GM12878 (cell line): ENCODE measurements at regions not wholly inside any gene's neighbourhood (a gene's known extent, or its start where the extent isn't known, plus 50 kb on each side); places are given as distances from the start of the nearest gene placed in this dataset.

Source experiments
- ATAC-seq: fragments of 200-7000 bp; cut with Tn5 transposase; 3 replicates; pipeline ENCODE4 v1.9.1; 2020; ENCODE audit warnings: mild to moderate bottlenecking, moderate library complexity
- BruUV-seq: library from RNA; stranded (reverse); fragments of 400-500 nt; replicated peaks from 2 replicates; lab custom pipeline; 2021; lab: Mats Ljungman, UMichigan
- CTCF ChIA-PET: fragments of 300-600 bp; sonication (Branson Sonifier 250); formaldehyde crosslinking; extraction: SDS; loops from one replicate; lab custom pipeline; 2021; ENCODE audit warnings: inconsistent platforms; lab: Yijun Ruan, JAX
- POLR2A ChIA-PET: fragments of 350-600 bp; formaldehyde crosslinking; extraction: SDS; loops from one replicate; lab custom pipeline; 2021; ENCODE audit warnings: inconsistent platforms; lab: Charles Lee
- RAD21 ChIA-PET: fragments of 300-600 bp; sonication (Branson Sonifier 250); formaldehyde crosslinking; loops from one replicate; lab custom pipeline; 2023; ENCODE audit warnings: antibody characterized with exemption; ENCODE audit not compliant: unreplicated experiment; lab: Charles Lee
- SMC1A ChIA-PET: fragments of 300-600 bp; sonication (Branson Sonifier 250); formaldehyde crosslinking; loops from one replicate; lab custom pipeline; 2023; ENCODE audit not compliant: unreplicated experiment, uncharacterized antibody; lab: Charles Lee
- DNase-seq: peaks from one replicate; pipeline ENCODE4 v3.0.0-alpha.2; 2011; ENCODE audit warnings: low read depth, low spot score
- FAIRE-seq: peaks from 3 replicates; lab custom pipeline; 2011; peaks lifted over from hg19 to GRCh38; lab: Jason Lieb, UNC
- H2AFZ ChIP-seq: 2 replicates; pipeline ENCODE4 v1.6.0; 2011; ENCODE audit warnings: low read depth, low read length, control low read depth; ENCODE audit not compliant: control insufficient read depth
- H3K27ac ChIP-seq: 2 replicates; pipeline ENCODE4 v1.5.1; 2011; ENCODE audit warnings: control low read depth; ENCODE audit not compliant: control insufficient read depth, insufficient read depth
- H3K27me3 ChIP-seq, 2 experiments: replicated peaks in 1 of 2; 2 replicates each; pipeline versions ENCODE4 v1.6.0 to v1.6.1; 2011; ENCODE audit warnings: low read length in 1 of 2; ENCODE audit not compliant: control insufficient read depth in 2 of 2, insufficient read depth in 2 of 2
- H3K36me3 ChIP-seq, 2 experiments: 2 replicates each; pipeline ENCODE4 v1.5.1; 2011; ENCODE audit warnings: low read length in 1 of 2; ENCODE audit not compliant: control insufficient read depth in 2 of 2, insufficient read depth in 2 of 2
- H3K4me1 ChIP-seq: 2 replicates; pipeline ENCODE4 v1.6.1; 2011; ENCODE audit warnings: mild to moderate bottlenecking, low read length, moderate library complexity, mixed read lengths; ENCODE audit not compliant: control insufficient read depth, insufficient read depth
- H3K4me2 ChIP-seq: 2 replicates; pipeline ENCODE4 v1.6.0; 2011; ENCODE audit warnings: control low read depth; ENCODE audit not compliant: control insufficient read depth, insufficient read depth
- H3K4me3 ChIP-seq: fragments of 200-600 bp; sonication (generic); 2 replicates; pipeline ENCODE4 v1.5.1; 2016
- H3K79me2 ChIP-seq: 2 replicates; pipeline ENCODE4 v1.6.0; 2011; ENCODE audit warnings: low read length; ENCODE audit not compliant: control insufficient read depth, insufficient read depth
- H3K9ac ChIP-seq: 2 replicates; pipeline ENCODE4 v1.8.0; 2011; ENCODE audit warnings: low read length, control low read depth, mixed read lengths; ENCODE audit not compliant: control insufficient read depth, insufficient read depth
- H3K9me3 ChIP-seq: replicated peaks from 3 replicates; pipeline ENCODE4 v1.5.1; 2011; ENCODE audit warnings: mild to moderate bottlenecking, low read length; ENCODE audit not compliant: control insufficient read depth, insufficient read depth
- H4K20me1 ChIP-seq: 2 replicates; pipeline ENCODE4 v1.6.0; 2011; ENCODE audit not compliant: control insufficient read depth, insufficient read depth
- BRCA1 ChIP-seq: IDR thresholded peaks from 2 replicates; pipeline ENCODE4 v1.6.1; 2011; ENCODE audit warnings: low read depth, low read length, improper control_type of control experiment
- CBFB ChIP-seq: IDR thresholded peaks from 2 replicates; pipeline ENCODE4 v1.6.1; 2016; ENCODE audit warnings: antibody characterized with exemption, low read depth
- FOS ChIP-seq: IDR thresholded peaks from 3 replicates; pipeline ENCODE4 v1.6.1; 2011; ENCODE audit warnings: borderline replicate concordance; ENCODE audit not compliant: insufficient read length; ENCODE audit errors: extremely low read depth
- HDAC2 ChIP-seq: fragments of 200-600 bp; sonication (generic); IDR thresholded peaks from 2 replicates; pipeline ENCODE4 v1.6.1; 2017
- HDAC6 ChIP-seq: fragments of 200-600 bp; sonication (generic); IDR thresholded peaks from one replicate; pipeline ENCODE4 v1.8.0; 2017; ENCODE audit warnings: antibody characterized with exemption; ENCODE audit not compliant: unreplicated experiment
- KAT2A ChIP-seq: conservative IDR thresholded peaks from 2 replicates; pipeline ENCODE4 v1.6.1; 2011; ENCODE audit warnings: low read depth, low read length; ENCODE audit not compliant: control insufficient read depth
- MYB ChIP-seq: fragments of 150-350 bp; IDR thresholded peaks from 2 replicates; pipeline ENCODE4 v1.6.1; 2014; ENCODE audit warnings: mild to moderate bottlenecking, low read depth, low read length, borderline replicate concordance
- RFX5 ChIP-seq: IDR thresholded peaks from 2 replicates; pipeline ENCODE4 v1.6.1; 2011; ENCODE audit warnings: low read depth, low read length, improper control_type of control experiment
- RUNX3 ChIP-seq: IDR thresholded peaks from 2 replicates; pipeline ENCODE4 v1.6.1; 2012; ENCODE audit warnings: low read length, inconsistent platforms
- SPI1 ChIP-seq: IDR thresholded peaks from 2 replicates; pipeline ENCODE4 v1.6.1; 2011; ENCODE audit warnings: low read depth, mild to moderate bottlenecking, low read length, moderate library complexity, borderline replicate concordance; ENCODE audit not compliant: insufficient read depth
- SREBF2 ChIP-seq: IDR thresholded peaks from 2 replicates; pipeline ENCODE4 v1.6.1; 2012; ENCODE audit warnings: mild to moderate bottlenecking, low read length
- TBL1XR1 ChIP-seq: IDR thresholded peaks from 2 replicates; pipeline ENCODE4 v1.6.1; 2012; ENCODE audit warnings: low read depth, low read length, improper control_type of control experiment
- YY1 ChIP-seq: IDR thresholded peaks from 2 replicates; pipeline ENCODE4 v1.6.1; 2011; ENCODE audit warnings: low read depth, mild to moderate bottlenecking, low read length
- WGBS: methylation state at CpG from one replicate; pipeline ENCODE4 v1.1.6; 2016; ENCODE audit warnings: low lambda C conversion rate; ENCODE audit not compliant: insufficient replicate concordance, insufficient coverage; ENCODE audit errors: missing lambda C conversion rate; 5-methylcytosine and 5-hydroxymethylcytosine counted together
- in situ Hi-C: fragments of 300-500 bp; cut with MboI; formaldehyde crosslinking; loops from 9 replicates; pipeline ENCODE4 v1.14.3; 2018; ENCODE audit warnings: mixed read lengths
- intact Hi-C: fragments of 100-400 bp; cut with micrococcal nuclease; formaldehyde crosslinking; loops from one replicate; pipeline ENCODE4 v1.14.2; 2022; ENCODE audit not compliant: unreplicated experiment
- TF ChIP-seq, protein P1 (sequence below): fragments of 450-650 bp; IDR thresholded peaks from 2 replicates; pipeline ENCODE4 v1.6.1; 2016; ENCODE audit warnings: mild to moderate bottlenecking, moderate library complexity, borderline replicate concordance
- TF ChIP-seq, protein P2 (sequence below): fragments of 450-650 bp; IDR thresholded peaks from 2 replicates; pipeline ENCODE4 v1.6.1; 2016; ENCODE audit warnings: mild to moderate bottlenecking
- TF ChIP-seq, protein P3 (sequence below): IDR thresholded peaks from 2 replicates; pipeline ENCODE4 v1.6.1; 2012; ENCODE audit warnings: low read depth, low read length, improper control_type of control experiment
- TF ChIP-seq, protein P4 (sequence below): fragments of 450-650 bp; formaldehyde crosslinking; IDR thresholded peaks from 2 replicates; pipeline ENCODE4 v1.4.0; 2022; ENCODE audit warnings: mild to moderate bottlenecking, moderate library complexity

DNA sequence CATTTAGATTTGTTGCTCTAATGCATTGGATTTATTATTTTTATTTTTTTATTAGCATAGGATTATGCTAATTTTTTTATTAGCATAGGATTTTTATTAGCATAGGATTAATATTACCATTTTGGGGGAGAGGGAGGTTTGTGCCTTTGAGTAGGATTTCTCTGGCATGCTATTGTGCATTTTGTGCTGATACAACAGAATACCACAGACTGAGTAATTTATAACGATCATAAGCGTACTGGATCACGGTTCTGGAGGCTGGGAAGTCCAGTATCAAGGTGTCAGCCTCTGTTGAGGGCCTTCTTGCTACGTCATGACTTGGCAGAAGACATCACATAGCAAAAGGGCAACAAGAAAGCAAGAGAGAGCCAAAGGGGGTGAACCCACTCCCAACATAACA, 187.5 kb downstream of the XPNPEP1 start:
- H3K27ac ChIP-seq = no peak overlapping the region
- ChIA-PET SMC1A (no interaction called here), CTCF (no interaction called here), RAD21 (no interaction called here), POLR2A (no interaction called here)
- no peak overlapping the region for H3K4me3 ChIP-seq
- DNase-seq (no peak), FAIRE-seq (no peak), ATAC-seq (no peak)
- H3K9ac ChIP-seq = no peak overlapping the region
- H3K9me3 ChIP-seq = no peaks in the 10 kb centered on the region
- 1% methylated on average over 4 of the region's 4 CpGs for WGBS
- no peak overlapping the region for H3K4me2 ChIP-seq
- H4K20me1 ChIP-seq = no peaks in the 10 kb centered on the region
- H2AFZ ChIP-seq = no peak overlapping the region
- in situ Hi-C loops = no loop called here
- H3K36me3 ChIP-seq = no peaks in the 10 kb centered on the region
- no peaks in the 10 kb centered on the region for H3K27me3 ChIP-seq
- no peaks in the 10 kb centered on the region for H3K4me1 ChIP-seq
- intact Hi-C loops = no loop called here
- no peaks in the 10 kb centered on the region for H3K79me2 ChIP-seq
- no TSS peak for BruUV-seq
- TF ChIP-seq KAT2A (no peak), TBL1XR1 (no peak), FOS (no peak), SPI1 (no peak), MYB (no peak), RFX5 (no peak), HDAC2 (no peak), YY1 (no peak), BRCA1 (no peak), HDAC6 (no peak), RUNX3 (no peak), CBFB (no peak), SREBF2 (no peak)
- TF ChIP-seq, protein P1, sequence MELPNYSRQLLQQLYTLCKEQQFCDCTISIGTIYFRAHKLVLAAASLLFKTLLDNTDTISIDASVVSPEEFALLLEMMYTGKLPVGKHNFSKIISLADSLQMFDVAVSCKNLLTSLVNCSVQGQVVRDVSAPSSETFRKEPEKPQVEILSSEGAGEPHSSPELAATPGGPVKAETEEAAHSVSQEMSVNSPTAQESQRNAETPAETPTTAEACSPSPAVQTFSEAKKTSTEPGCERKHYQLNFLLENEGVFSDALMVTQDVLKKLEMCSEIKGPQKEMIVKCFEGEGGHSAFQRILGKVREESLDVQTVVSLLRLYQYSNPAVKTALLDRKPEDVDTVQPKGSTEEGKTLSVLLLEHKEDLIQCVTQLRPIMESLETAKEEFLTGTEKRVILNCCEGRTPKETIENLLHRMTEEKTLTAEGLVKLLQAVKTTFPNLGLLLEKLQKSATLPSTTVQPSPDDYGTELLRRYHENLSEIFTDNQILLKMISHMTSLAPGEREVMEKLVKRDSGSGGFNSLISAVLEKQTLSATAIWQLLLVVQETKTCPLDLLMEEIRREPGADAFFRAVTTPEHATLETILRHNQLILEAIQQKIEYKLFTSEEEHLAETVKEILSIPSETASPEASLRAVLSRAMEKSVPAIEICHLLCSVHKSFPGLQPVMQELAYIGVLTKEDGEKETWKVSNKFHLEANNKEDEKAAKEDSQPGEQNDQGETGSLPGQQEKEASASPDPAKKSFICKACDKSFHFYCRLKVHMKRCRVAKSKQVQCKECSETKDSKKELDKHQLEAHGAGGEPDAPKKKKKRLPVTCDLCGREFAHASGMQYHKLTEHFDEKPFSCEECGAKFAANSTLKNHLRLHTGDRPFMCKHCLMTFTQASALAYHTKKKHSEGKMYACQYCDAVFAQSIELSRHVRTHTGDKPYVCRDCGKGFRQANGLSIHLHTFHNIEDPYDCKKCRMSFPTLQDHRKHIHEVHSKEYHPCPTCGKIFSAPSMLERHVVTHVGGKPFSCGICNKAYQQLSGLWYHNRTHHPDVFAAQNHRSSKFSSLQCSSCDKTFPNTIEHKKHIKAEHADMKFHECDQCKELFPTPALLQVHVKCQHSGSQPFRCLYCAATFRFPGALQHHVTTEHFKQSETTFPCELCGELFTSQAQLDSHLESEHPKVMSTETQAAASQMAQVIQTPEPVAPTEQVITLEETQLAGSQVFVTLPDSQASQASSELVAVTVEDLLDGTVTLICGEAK = no peak
- TF ChIP-seq, protein P2, sequence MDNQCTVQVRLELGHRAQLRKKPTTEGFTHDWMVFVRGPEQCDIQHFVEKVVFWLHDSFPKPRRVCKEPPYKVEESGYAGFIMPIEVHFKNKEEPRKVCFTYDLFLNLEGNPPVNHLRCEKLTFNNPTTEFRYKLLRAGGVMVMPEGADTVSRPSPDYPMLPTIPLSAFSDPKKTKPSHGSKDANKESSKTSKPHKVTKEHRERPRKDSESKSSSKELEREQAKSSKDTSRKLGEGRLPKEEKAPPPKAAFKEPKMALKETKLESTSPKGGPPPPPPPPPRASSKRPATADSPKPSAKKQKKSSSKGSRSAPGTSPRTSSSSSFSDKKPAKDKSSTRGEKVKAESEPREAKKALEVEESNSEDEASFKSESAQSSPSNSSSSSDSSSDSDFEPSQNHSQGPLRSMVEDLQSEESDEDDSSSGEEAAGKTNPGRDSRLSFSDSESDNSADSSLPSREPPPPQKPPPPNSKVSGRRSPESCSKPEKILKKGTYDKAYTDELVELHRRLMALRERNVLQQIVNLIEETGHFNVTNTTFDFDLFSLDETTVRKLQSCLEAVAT = no peak
- TF ChIP-seq, protein P3, sequence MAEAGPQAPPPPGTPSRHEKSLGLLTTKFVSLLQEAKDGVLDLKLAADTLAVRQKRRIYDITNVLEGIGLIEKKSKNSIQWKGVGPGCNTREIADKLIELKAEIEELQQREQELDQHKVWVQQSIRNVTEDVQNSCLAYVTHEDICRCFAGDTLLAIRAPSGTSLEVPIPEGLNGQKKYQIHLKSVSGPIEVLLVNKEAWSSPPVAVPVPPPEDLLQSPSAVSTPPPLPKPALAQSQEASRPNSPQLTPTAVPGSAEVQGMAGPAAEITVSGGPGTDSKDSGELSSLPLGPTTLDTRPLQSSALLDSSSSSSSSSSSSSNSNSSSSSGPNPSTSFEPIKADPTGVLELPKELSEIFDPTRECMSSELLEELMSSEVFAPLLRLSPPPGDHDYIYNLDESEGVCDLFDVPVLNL = no peak
- TF ChIP-seq, protein P4, sequence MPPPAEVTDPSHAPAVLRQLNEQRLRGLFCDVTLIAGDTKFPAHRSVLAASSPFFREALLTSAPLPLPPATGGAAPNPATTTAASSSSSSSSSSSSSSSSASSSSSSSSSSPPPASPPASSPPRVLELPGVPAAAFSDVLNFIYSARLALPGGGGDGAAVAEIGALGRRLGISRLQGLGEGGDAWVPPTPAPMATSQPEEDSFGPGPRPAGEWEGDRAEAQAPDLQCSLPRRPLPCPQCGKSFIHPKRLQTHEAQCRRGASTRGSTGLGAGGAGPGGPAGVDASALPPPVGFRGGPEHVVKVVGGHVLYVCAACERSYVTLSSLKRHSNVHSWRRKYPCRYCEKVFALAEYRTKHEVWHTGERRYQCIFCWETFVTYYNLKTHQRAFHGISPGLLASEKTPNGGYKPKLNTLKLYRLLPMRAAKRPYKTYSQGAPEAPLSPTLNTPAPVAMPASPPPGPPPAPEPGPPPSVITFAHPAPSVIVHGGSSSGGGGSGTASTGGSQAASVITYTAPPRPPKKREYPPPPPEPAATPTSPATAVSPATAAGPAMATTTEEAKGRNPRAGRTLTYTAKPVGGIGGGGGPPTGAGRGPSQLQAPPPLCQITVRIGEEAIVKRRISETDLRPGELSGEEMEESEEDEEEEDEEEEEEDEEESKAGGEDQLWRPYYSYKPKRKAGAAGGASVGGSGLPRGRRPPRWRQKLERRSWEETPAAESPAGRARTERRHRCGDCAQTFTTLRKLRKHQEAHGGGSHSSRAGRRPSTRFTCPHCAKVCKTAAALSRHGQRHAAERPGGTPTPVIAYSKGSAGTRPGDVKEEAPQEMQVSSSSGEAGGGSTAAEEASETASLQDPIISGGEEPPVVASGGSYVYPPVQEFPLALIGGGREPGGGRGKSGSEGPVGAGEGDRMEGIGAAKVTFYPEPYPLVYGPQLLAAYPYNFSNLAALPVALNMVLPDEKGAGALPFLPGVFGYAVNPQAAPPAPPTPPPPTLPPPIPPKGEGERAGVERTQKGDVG (CRISPR knock-in tag) = no peak
